GM12878 (cell line): ENCODE measurements at regions not wholly inside any gene's neighbourhood (a gene's known extent, or its start where the extent isn't known, plus 50 kb on each side); places are given as distances from the start of the nearest gene placed in this dataset.

Experiments
- ATAC-seq: fragments of 200-7000 bp; cut with Tn5 transposase; 3 replicates; pipeline ENCODE4 v1.9.1; 2020; ENCODE audit warnings: mild to moderate bottlenecking, moderate library complexity
- BruUV-seq: library from RNA; stranded (reverse); fragments of 400-500 nt; replicated peaks from 2 replicates; lab custom pipeline; 2021; lab: Mats Ljungman, UMichigan
- CTCF ChIA-PET: fragments of 300-600 bp; sonication (Branson Sonifier 250); formaldehyde crosslinking; extraction: SDS; loops from one replicate; lab custom pipeline; 2021; ENCODE audit warnings: inconsistent platforms; lab: Yijun Ruan, JAX
- POLR2A ChIA-PET: fragments of 350-600 bp; formaldehyde crosslinking; extraction: SDS; loops from one replicate; lab custom pipeline; 2021; ENCODE audit warnings: inconsistent platforms; lab: Charles Lee
- RAD21 ChIA-PET: fragments of 300-600 bp; sonication (Branson Sonifier 250); formaldehyde crosslinking; loops from one replicate; lab custom pipeline; 2023; ENCODE audit warnings: antibody characterized with exemption; ENCODE audit not compliant: unreplicated experiment; lab: Charles Lee
- SMC1A ChIA-PET: fragments of 300-600 bp; sonication (Branson Sonifier 250); formaldehyde crosslinking; loops from one replicate; lab custom pipeline; 2023; ENCODE audit not compliant: unreplicated experiment, uncharacterized antibody; lab: Charles Lee
- DNase-seq: peaks from one replicate; pipeline ENCODE4 v3.0.0-alpha.2; 2011; ENCODE audit warnings: low read depth, low spot score
- FAIRE-seq: peaks from 3 replicates; lab custom pipeline; 2011; peaks lifted over from hg19 to GRCh38; lab: Jason Lieb, UNC
- H2AFZ ChIP-seq: 2 replicates; pipeline ENCODE4 v1.6.0; 2011; ENCODE audit warnings: low read depth, low read length, control low read depth; ENCODE audit not compliant: control insufficient read depth
- H3K27ac ChIP-seq: 2 replicates; pipeline ENCODE4 v1.5.1; 2011; ENCODE audit warnings: control low read depth; ENCODE audit not compliant: control insufficient read depth, insufficient read depth
- H3K27me3 ChIP-seq, 2 experiments: replicated peaks in 1 of 2; 2 replicates each; pipeline versions ENCODE4 v1.6.0 to v1.6.1; 2011; ENCODE audit warnings: low read length in 1 of 2; ENCODE audit not compliant: control insufficient read depth in 2 of 2, insufficient read depth in 2 of 2
- H3K36me3 ChIP-seq, 2 experiments: 2 replicates each; pipeline ENCODE4 v1.5.1; 2011; ENCODE audit warnings: low read length in 1 of 2; ENCODE audit not compliant: control insufficient read depth in 2 of 2, insufficient read depth in 2 of 2
- H3K4me1 ChIP-seq: 2 replicates; pipeline ENCODE4 v1.6.1; 2011; ENCODE audit warnings: mild to moderate bottlenecking, low read length, moderate library complexity, mixed read lengths; ENCODE audit not compliant: control insufficient read depth, insufficient read depth
- H3K4me2 ChIP-seq: 2 replicates; pipeline ENCODE4 v1.6.0; 2011; ENCODE audit warnings: control low read depth; ENCODE audit not compliant: control insufficient read depth, insufficient read depth
- H3K4me3 ChIP-seq: fragments of 200-600 bp; sonication (generic); 2 replicates; pipeline ENCODE4 v1.5.1; 2016
- H3K79me2 ChIP-seq: 2 replicates; pipeline ENCODE4 v1.6.0; 2011; ENCODE audit warnings: low read length; ENCODE audit not compliant: control insufficient read depth, insufficient read depth
- H3K9ac ChIP-seq: 2 replicates; pipeline ENCODE4 v1.8.0; 2011; ENCODE audit warnings: low read length, control low read depth, mixed read lengths; ENCODE audit not compliant: control insufficient read depth, insufficient read depth
- H3K9me3 ChIP-seq: replicated peaks from 3 replicates; pipeline ENCODE4 v1.5.1; 2011; ENCODE audit warnings: mild to moderate bottlenecking, low read length; ENCODE audit not compliant: control insufficient read depth, insufficient read depth
- H4K20me1 ChIP-seq: 2 replicates; pipeline ENCODE4 v1.6.0; 2011; ENCODE audit not compliant: control insufficient read depth, insufficient read depth
- ESRRA ChIP-seq: IDR thresholded peaks from 2 replicates; pipeline ENCODE4 v1.6.1; 2012; ENCODE audit warnings: mild to moderate bottlenecking, low read length, improper control_type of control experiment
- EZH2 ChIP-seq: IDR thresholded peaks from 2 replicates; pipeline ENCODE4 v1.6.1; 2012; ENCODE audit warnings: low read depth, mild to moderate bottlenecking, control low read depth, inconsistent platforms, low read length, borderline replicate concordance; ENCODE audit not compliant: control insufficient read depth
- JUND ChIP-seq: IDR thresholded peaks from 2 replicates; pipeline ENCODE4 v1.6.1; 2012; ENCODE audit warnings: low read depth, mild to moderate bottlenecking, low read length, improper control_type of control experiment, moderate library complexity
- MTA3 ChIP-seq: IDR thresholded peaks from 2 replicates; pipeline ENCODE4 v1.6.1; 2012; ENCODE audit warnings: low read length, inconsistent platforms, borderline replicate concordance
- NFYA ChIP-seq: IDR thresholded peaks from 2 replicates; pipeline ENCODE4 v1.6.1; 2011; ENCODE audit warnings: low read depth, mild to moderate bottlenecking, low read length, improper control_type of control experiment, borderline replicate concordance
- NR2C1 ChIP-seq: fragments of 450-650 bp; IDR thresholded peaks from 2 replicates; pipeline ENCODE4 v1.6.1; 2017; ENCODE audit warnings: antibody characterized with exemption, mild to moderate bottlenecking, moderate library complexity
- RAD51 ChIP-seq: fragments of 450-650 bp; IDR thresholded peaks from 2 replicates; pipeline ENCODE4 v1.6.1; 2016; ENCODE audit warnings: moderate library complexity, mild to moderate bottlenecking, inconsistent platforms
- RBBP5 ChIP-seq: fragments of 200-600 bp; sonication (generic); conservative IDR thresholded peaks from 2 replicates; pipeline ENCODE4 v1.6.1; 2016
- RFX5 ChIP-seq: IDR thresholded peaks from 2 replicates; pipeline ENCODE4 v1.6.1; 2011; ENCODE audit warnings: low read depth, low read length, improper control_type of control experiment
- SMC3 ChIP-seq: IDR thresholded peaks from 2 replicates; pipeline ENCODE4 v1.6.1; 2011; ENCODE audit warnings: low read length, improper control_type of control experiment, borderline replicate concordance
- SPI1 ChIP-seq: IDR thresholded peaks from 2 replicates; pipeline ENCODE4 v1.6.1; 2011; ENCODE audit warnings: low read depth, mild to moderate bottlenecking, low read length, moderate library complexity, borderline replicate concordance; ENCODE audit not compliant: insufficient read depth
- SRF ChIP-seq, 2 experiments: IDR thresholded peaks; 2 replicates each; pipeline ENCODE4 v1.6.1; 2011; ENCODE audit warnings: low read depth in 2 of 2, low read length in 2 of 2, mild to moderate bottlenecking in 1 of 2, moderate library complexity in 1 of 2
- STAT3 ChIP-seq: IDR thresholded peaks from 2 replicates; pipeline ENCODE4 v1.6.1; 2011; ENCODE audit warnings: low read depth, low read length, improper control_type of control experiment
- TCF7 ChIP-seq: IDR thresholded peaks from 2 replicates; pipeline ENCODE4 v1.6.1; 2014; ENCODE audit warnings: antibody characterized with exemption, borderline replicate concordance
- ZNF207 ChIP-seq: fragments of 450-650 bp; IDR thresholded peaks from 2 replicates; pipeline ENCODE4 v1.6.1; 2014; ENCODE audit warnings: antibody characterized with exemption, mild to moderate bottlenecking, borderline replicate concordance
- ZSCAN29 ChIP-seq: fragments of 450-650 bp; IDR thresholded peaks from 2 replicates; pipeline ENCODE4 v1.6.1; 2017; ENCODE audit warnings: mild to moderate bottlenecking, moderate library complexity
- WGBS: methylation state at CpG from one replicate; pipeline ENCODE4 v1.1.6; 2016; ENCODE audit warnings: low lambda C conversion rate; ENCODE audit not compliant: insufficient replicate concordance, insufficient coverage; ENCODE audit errors: missing lambda C conversion rate; 5-methylcytosine and 5-hydroxymethylcytosine counted together
- in situ Hi-C: fragments of 300-500 bp; cut with MboI; formaldehyde crosslinking; loops from 9 replicates; pipeline ENCODE4 v1.14.3; 2018; ENCODE audit warnings: mixed read lengths
- intact Hi-C: fragments of 100-400 bp; cut with micrococcal nuclease; formaldehyde crosslinking; loops from one replicate; pipeline ENCODE4 v1.14.2; 2022; ENCODE audit not compliant: unreplicated experiment
- TF ChIP-seq, protein P1 (sequence below): fragments of 150-350 bp; IDR thresholded peaks from 2 replicates; pipeline ENCODE4 v1.6.1; 2014; ENCODE audit warnings: mild to moderate bottlenecking, low read depth, low read length
- TF ChIP-seq, protein P2 (sequence below): fragments of 450-650 bp; IDR thresholded peaks from 2 replicates; pipeline ENCODE4 v1.6.1; 2016; ENCODE audit warnings: mild to moderate bottlenecking, moderate library complexity, borderline replicate concordance
- TF ChIP-seq, protein P3 (sequence below): fragments of 450-650 bp; conservative IDR thresholded peaks from 2 replicates; pipeline ENCODE4 v1.6.1; 2017; ENCODE audit warnings: mild to moderate bottlenecking, moderate library complexity

DNA sequence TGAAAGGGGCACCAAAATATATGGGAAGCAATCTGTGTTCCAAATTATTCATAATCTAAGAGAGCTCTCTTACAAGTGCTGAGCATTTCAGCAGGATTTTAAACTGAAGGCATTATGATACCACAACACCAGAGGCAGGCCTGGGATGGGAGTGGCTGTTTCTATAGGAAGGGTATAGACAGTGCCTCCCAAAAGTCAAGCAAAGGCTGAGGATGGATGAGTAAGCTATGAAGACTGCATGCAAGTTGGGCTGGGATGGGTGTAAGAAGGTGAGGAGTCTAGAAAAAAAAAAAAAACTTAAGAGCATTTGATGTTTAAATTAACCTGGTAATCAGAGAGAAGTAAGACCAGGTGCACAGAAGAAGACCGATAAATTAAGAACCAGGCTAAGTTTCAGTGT, 132.5 kb downstream of the OSR1 start:
- H3K27me3 ChIP-seq = no peaks in the 10 kb centered on the region
- H3K27ac ChIP-seq = no peak overlapping the region
- TF ChIP-seq NR2C1 = no peak
- TF ChIP-seq MTA3 = no peak
- TF ChIP-seq RBBP5 = no peak
- no peak for TF ChIP-seq SPI1
- TF ChIP-seq EZH2 = no peak
- no peak for TF ChIP-seq JUND
- no peak for TF ChIP-seq STAT3
- TF ChIP-seq, protein P1, sequence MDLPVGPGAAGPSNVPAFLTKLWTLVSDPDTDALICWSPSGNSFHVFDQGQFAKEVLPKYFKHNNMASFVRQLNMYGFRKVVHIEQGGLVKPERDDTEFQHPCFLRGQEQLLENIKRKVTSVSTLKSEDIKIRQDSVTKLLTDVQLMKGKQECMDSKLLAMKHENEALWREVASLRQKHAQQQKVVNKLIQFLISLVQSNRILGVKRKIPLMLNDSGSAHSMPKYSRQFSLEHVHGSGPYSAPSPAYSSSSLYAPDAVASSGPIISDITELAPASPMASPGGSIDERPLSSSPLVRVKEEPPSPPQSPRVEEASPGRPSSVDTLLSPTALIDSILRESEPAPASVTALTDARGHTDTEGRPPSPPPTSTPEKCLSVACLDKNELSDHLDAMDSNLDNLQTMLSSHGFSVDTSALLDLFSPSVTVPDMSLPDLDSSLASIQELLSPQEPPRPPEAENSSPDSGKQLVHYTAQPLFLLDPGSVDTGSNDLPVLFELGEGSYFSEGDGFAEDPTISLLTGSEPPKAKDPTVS = no peak
- TF ChIP-seq TCF7 = no peak
- TF ChIP-seq, protein P2, sequence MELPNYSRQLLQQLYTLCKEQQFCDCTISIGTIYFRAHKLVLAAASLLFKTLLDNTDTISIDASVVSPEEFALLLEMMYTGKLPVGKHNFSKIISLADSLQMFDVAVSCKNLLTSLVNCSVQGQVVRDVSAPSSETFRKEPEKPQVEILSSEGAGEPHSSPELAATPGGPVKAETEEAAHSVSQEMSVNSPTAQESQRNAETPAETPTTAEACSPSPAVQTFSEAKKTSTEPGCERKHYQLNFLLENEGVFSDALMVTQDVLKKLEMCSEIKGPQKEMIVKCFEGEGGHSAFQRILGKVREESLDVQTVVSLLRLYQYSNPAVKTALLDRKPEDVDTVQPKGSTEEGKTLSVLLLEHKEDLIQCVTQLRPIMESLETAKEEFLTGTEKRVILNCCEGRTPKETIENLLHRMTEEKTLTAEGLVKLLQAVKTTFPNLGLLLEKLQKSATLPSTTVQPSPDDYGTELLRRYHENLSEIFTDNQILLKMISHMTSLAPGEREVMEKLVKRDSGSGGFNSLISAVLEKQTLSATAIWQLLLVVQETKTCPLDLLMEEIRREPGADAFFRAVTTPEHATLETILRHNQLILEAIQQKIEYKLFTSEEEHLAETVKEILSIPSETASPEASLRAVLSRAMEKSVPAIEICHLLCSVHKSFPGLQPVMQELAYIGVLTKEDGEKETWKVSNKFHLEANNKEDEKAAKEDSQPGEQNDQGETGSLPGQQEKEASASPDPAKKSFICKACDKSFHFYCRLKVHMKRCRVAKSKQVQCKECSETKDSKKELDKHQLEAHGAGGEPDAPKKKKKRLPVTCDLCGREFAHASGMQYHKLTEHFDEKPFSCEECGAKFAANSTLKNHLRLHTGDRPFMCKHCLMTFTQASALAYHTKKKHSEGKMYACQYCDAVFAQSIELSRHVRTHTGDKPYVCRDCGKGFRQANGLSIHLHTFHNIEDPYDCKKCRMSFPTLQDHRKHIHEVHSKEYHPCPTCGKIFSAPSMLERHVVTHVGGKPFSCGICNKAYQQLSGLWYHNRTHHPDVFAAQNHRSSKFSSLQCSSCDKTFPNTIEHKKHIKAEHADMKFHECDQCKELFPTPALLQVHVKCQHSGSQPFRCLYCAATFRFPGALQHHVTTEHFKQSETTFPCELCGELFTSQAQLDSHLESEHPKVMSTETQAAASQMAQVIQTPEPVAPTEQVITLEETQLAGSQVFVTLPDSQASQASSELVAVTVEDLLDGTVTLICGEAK = no peak
- no peak for TF ChIP-seq NFYA
- TF ChIP-seq SMC3 = no peak
- TF ChIP-seq ZNF207 = no peak
- no peak for TF ChIP-seq ZSCAN29
- TF ChIP-seq, protein P3, sequence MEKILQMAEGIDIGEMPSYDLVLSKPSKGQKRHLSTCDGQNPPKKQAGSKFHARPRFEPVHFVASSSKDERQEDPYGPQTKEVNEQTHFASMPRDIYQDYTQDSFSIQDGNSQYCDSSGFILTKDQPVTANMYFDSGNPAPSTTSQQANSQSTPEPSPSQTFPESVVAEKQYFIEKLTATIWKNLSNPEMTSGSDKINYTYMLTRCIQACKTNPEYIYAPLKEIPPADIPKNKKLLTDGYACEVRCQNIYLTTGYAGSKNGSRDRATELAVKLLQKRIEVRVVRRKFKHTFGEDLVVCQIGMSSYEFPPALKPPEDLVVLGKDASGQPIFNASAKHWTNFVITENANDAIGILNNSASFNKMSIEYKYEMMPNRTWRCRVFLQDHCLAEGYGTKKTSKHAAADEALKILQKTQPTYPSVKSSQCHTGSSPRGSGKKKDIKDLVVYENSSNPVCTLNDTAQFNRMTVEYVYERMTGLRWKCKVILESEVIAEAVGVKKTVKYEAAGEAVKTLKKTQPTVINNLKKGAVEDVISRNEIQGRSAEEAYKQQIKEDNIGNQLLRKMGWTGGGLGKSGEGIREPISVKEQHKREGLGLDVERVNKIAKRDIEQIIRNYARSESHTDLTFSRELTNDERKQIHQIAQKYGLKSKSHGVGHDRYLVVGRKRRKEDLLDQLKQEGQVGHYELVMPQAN = no peak
- no peak for TF ChIP-seq RFX5
- no peak for TF ChIP-seq ESRRA
- TF ChIP-seq RAD51 = no peak
- TF ChIP-seq SRF (IDR thresholded peaks at IDR 0.05; ENCODE audit: low read depth in 2 of 2, low read length in 2 of 2) = no peak
- TF ChIP-seq, all 136 proteins: peak for 0
- Histone ChIP-seq H3K9ac (no peak overlapping the region), H3K4me1 (no peaks in the 10 kb centered on the region), H4K20me1 (no peaks in the 10 kb centered on the region), H3K79me2 (no peaks in the 10 kb centered on the region), H2AFZ (no peak overlapping the region), H3K4me2 (no peak overlapping the region), H3K9me3 (no peaks in the 10 kb centered on the region), H3K36me3 (no peaks in the 10 kb centered on the region), H3K4me3 (no peak overlapping the region)
- ChIA-PET RAD21 (no interaction called here), POLR2A (no interaction called here), CTCF (no interaction called here), SMC1A (no interaction called here)
- DNase-seq (no peak), ATAC-seq (no peak), FAIRE-seq (no peak)
- no TSS peak for BruUV-seq
- in situ Hi-C loops (no loop called here), intact Hi-C loops (no loop called here)
- 95% methylated on average over 1 of the region's 1 CpG for WGBS
